Spleen (tissue), 7 donors: ENCODE measurements at regions not wholly inside any gene's neighbourhood (a gene's known extent, or its start where the extent isn't known, plus 50 kb on each side); places are given as distances from the start of the nearest gene placed in this dataset.

Source experiments
- CTCF ChIP-seq, 11 experiments: fragments of 200-600 bp in 7 of 11; fragments of 450-650 bp in 4 of 11; sonication (generic) in 4 of 11; IDR thresholded peaks in 8 of 11; conservative IDR thresholded peaks in 3 of 11; 1 replicate in 7 of 11; 2 replicates in 4 of 11; pipeline versions ENCODE4 v1.4.0 to v1.8.0; 2016 to 2021; ENCODE audit warnings: antibody characterized with exemption in 11 of 11, inconsistent platforms in 4 of 11, mild to moderate bottlenecking in 1 of 11
- POLR2A ChIP-seq, 3 donors: fragments of 450-650 bp; IDR thresholded peaks; one replicate each; pipeline ENCODE4 v1.5.1; 2017; ENCODE audit warnings: antibody characterized with exemption in 3 of 3, mild to moderate bottlenecking in 1 of 3
- POLR2AphosphoS5 ChIP-seq, 3 donors: sonication (generic); formaldehyde crosslinking; IDR thresholded peaks; one replicate each; pipeline ENCODE4 v1.5.1; 2017; ENCODE audit warnings: antibody characterized with exemption in 3 of 3
- donor health status: DM: no; HTN: no; CAD: no; lungs with moderate emphysema.
- donor health status: DM: no; HTN: no; CAD: no.
- donor health status: DM: no; HTN: no; CAD: no.

DNA sequence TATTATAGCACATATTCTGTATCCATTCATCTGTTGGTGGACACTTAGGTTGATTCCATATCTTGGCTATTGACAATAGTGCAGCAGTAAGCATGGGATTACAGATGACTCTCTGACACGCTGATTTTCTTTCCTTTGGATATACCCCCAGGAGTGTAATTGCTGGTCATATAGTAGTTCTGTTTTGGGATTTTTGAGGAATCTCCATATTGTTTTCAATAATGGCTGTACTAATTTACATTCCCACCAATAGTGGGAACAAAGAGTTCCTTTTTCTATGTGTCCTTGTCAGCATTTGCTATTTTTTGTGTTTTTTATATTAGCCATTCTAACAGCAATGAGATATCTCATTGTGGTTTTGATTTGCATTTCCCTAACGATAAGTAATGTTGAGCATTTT lies 309.0 kb upstream of the JARID2 start:
- TF ChIP-seq CTCF (IDR thresholded peaks at IDR 0.05 in 8 of 11, conservative IDR thresholded peaks at IDR 0.05 in 3 of 11): no peak
- no peak for TF ChIP-seq POLR2A (IDR thresholded peaks at IDR 0.05)
- no peak for TF ChIP-seq POLR2AphosphoS5 (IDR thresholded peaks at IDR 0.05)
